ENCODE measurements at regions not wholly inside any gene's neighbourhood (a gene's known extent, or its start where the extent isn't known, plus 50 kb on each side); places are given as distances from the start of the nearest gene placed in this dataset.

GRCh38 chr3:165697910-165698309 lies 139.3 kb downstream of the BCHE start:
- intact Hi-C loops (cut with micrococcal nuclease) = no loop called here
- Histone ChIP-seq H3K9me3 (ENCODE audit: control insufficient read depth in 1 of 2, insufficient read depth in 1 of 2, low read depth in 1 of 2, low read length in 2 of 2) (no peaks in the 10 kb centered on the region), H3K4me2 (ENCODE audit: low read length) (no peak overlapping the region), H3K9me2 (ENCODE audit: insufficient read depth) (no peaks in the 10 kb centered on the region; the same call in 1 of the 2 replicates), H3K79me2 (ENCODE audit: insufficient read depth, low read length) (no peaks in the 10 kb centered on the region), H3K27ac (ENCODE audit: low read depth, low read length) (no peak overlapping the region), H3K4me3 (replicated peaks in 1 of 2; ENCODE audit: low read depth in 1 of 2, low read length in 2 of 2) (no peak overlapping the region), H3K36me3 (ENCODE audit: control insufficient read depth in 1 of 2, insufficient read depth in 2 of 2, low read length in 2 of 2) (no peaks in the 10 kb centered on the region), H3K4me1 (ENCODE audit: control insufficient read depth in 1 of 2, insufficient read depth in 2 of 2, low read length in 2 of 2) (no peaks in the 10 kb centered on the region), H3K9ac (ENCODE audit: low read length) (no peak overlapping the region), H2AFZ (ENCODE audit: low read depth, low read length, poor library complexity, severe bottlenecking) (no peak overlapping the region), H4K20me1 (ENCODE audit: insufficient read depth) (no peaks in the 10 kb centered on the region), H3K27me3 (ENCODE audit: insufficient read depth, low read length) (no peaks in the 10 kb centered on the region)
- CTCF ChIA-PET = no interaction called here
- DNase-seq (ENCODE audit: low read depth, low spot score) (no peak), ATAC-seq (no peak)
- BruUV-seq (replicated peaks) = no TSS peak
- RAD21 ChIA-PET (ENCODE audit: low non-redundant PET in 1 of 2, low total read pairs in 2 of 2, uncharacterized antibody in 2 of 2, unreplicated experiment in 2 of 2) = no interaction called here
- POLR2A ChIA-PET = no interaction called here
- TF ChIP-seq SP1 (IDR thresholded peaks at IDR 0.05; ENCODE audit: low read depth) (no peak), POLR2AphosphoS5 (IDR thresholded peaks at IDR 0.05; ENCODE audit: low read depth, low read length) (no peak), SRF (IDR thresholded peaks at IDR 0.05; ENCODE audit: low read depth) (no peak), EZH2 (IDR thresholded peaks at IDR 0.05) (no peak), TCF7L2 (IDR thresholded peaks at IDR 0.05; ENCODE audit: borderline replicate concordance, extremely low read depth, insufficient read depth, insufficient read length) (no peak), RAD21 (IDR thresholded peaks at IDR 0.05; ENCODE audit: low read depth) (no peak), ELF1 (IDR thresholded peaks at IDR 0.05; ENCODE audit: borderline replicate concordance, low read depth) (no peak), CEBPB (IDR thresholded peaks at IDR 0.05; ENCODE audit: low read depth) (no peak), EZH2phosphoT487 (IDR thresholded peaks at IDR 0.05; ENCODE audit: borderline replicate concordance) (no peak), ATF3 (IDR thresholded peaks at IDR 0.05) (no peak), CBX3 (IDR thresholded peaks at IDR 0.05; ENCODE audit: low read depth) (no peak), JUND (IDR thresholded peaks at IDR 0.05) (no peak), ZFX (IDR thresholded peaks at IDR 0.05) (no peak), REST (IDR thresholded peaks at IDR 0.05; ENCODE audit: low read depth) (no peak), ZNF274 (IDR thresholded peaks at IDR 0.05; ENCODE audit: low read depth, low read length) (no peak), EGR1 (IDR thresholded peaks at IDR 0.05; ENCODE audit: low read depth) (no peak), SIN3A (IDR thresholded peaks at IDR 0.05; ENCODE audit: low read depth) (no peak)
- TF ChIP-seq, protein P1, sequence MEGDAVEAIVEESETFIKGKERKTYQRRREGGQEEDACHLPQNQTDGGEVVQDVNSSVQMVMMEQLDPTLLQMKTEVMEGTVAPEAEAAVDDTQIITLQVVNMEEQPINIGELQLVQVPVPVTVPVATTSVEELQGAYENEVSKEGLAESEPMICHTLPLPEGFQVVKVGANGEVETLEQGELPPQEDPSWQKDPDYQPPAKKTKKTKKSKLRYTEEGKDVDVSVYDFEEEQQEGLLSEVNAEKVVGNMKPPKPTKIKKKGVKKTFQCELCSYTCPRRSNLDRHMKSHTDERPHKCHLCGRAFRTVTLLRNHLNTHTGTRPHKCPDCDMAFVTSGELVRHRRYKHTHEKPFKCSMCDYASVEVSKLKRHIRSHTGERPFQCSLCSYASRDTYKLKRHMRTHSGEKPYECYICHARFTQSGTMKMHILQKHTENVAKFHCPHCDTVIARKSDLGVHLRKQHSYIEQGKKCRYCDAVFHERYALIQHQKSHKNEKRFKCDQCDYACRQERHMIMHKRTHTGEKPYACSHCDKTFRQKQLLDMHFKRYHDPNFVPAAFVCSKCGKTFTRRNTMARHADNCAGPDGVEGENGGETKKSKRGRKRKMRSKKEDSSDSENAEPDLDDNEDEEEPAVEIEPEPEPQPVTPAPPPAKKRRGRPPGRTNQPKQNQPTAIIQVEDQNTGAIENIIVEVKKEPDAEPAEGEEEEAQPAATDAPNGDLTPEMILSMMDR (IDR thresholded peaks at IDR 0.05 in 2 of 3, conservative IDR thresholded peaks at IDR 0.05 in 1 of 3; ENCODE audit: borderline replicate concordance in 1 of 3, insufficient read depth in 1 of 3, low read depth in 2 of 3, low read length in 2 of 3) = no peak
- TF ChIP-seq, protein P2, sequence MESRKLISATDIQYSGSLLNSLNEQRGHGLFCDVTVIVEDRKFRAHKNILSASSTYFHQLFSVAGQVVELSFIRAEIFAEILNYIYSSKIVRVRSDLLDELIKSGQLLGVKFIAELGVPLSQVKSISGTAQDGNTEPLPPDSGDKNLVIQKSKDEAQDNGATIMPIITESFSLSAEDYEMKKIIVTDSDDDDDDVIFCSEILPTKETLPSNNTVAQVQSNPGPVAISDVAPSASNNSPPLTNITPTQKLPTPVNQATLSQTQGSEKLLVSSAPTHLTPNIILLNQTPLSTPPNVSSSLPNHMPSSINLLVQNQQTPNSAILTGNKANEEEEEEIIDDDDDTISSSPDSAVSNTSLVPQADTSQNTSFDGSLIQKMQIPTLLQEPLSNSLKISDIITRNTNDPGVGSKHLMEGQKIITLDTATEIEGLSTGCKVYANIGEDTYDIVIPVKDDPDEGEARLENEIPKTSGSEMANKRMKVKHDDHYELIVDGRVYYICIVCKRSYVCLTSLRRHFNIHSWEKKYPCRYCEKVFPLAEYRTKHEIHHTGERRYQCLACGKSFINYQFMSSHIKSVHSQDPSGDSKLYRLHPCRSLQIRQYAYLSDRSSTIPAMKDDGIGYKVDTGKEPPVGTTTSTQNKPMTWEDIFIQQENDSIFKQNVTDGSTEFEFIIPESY (IDR thresholded peaks at IDR 0.05; ENCODE audit: extremely low read depth, insufficient replicate concordance, low read length) = no peak
